ENCODE measurements at regions not wholly inside any gene's neighbourhood (a gene's known extent, or its start where the extent isn't known, plus 50 kb on each side); places are given as distances from the start of the nearest gene placed in this dataset.

DNA sequence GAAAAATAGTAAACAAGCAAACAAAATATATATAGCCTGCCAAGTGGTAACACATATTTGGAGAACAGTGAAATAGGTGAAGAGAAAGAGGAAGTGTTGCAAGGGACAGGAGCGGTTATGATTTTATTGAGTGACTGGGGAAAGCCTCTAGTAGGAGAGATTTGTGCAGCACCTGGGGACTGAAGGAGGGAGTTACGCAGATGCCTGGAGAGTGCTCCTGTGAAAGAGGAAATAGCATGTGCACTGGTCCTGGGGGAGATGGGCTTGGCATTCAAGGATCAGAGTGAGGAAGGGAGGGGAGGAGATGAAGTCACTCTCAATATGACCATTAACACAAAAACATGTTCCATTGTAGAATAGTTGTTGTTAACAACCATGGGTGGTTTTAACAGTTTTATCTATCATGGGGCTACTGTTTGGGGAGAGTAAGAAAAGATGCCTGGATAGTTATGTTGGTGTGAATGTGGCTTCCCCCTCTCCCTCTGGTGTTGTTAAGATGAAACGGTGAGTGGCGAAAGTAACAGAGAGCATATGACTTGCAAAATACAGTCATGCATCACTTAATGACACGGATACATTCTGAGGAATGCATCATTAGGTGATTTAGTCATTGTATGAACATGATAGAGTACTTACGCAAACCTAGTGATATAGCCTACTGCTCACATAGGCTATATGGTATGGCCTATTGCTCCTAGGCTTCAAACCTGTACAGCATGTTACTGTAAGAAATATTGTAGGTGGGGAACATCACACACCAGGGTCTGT, 251.7 kb upstream of the ARGLU1 start:
- no peak for DNase-seq

DNA sequence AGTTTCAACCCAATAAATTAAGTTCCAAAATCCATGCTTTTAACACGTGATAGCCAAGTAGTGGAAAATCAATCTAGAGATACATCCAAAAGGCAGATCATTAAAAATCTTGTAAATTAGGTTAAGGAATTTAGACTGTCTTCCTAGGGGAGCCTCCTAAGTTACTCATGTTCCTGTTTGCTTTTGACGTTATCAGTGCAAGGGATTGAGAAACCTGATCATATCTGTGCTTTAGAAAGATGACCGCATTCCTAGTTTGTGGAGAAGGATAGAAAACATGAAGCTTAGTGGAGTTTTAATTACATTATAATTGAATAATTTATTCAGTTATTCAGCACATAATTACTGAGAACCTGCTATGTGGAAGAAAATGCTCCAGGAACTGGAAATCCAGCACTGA, 251.0 kb upstream of the ARGLU1 start:
- DNase-seq: no peak

- no peak for DNase-seq
Measured at GRCh38 chr13:106815545-106815944, 247.6 kb upstream of the ARGLU1 start.

DNA sequence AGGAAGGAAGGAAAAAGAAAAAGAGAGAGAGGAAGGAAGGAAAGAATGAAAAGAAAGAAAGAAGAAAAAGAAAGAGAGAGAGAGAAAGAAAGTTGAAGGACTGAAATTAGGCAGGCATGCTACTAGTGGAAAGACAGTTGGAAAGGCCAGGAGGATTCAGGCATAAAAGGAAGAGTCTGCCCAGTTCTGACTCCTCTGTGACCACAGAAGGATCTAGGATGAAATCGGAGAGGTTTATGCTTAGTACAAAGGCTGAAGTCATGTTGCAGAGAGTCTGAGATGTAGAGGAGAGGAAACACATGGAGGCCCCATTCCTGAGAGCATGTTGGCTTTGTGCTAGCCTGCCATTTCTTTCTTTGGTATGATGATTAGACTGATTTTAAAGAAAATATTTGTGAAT, 246.5 kb upstream of the ARGLU1 start:
- no peak for DNase-seq

GRCh38 chr13:106810069-106810468, 242.1 kb upstream of the ARGLU1 start:
- DNase-seq: no peak

DNA sequence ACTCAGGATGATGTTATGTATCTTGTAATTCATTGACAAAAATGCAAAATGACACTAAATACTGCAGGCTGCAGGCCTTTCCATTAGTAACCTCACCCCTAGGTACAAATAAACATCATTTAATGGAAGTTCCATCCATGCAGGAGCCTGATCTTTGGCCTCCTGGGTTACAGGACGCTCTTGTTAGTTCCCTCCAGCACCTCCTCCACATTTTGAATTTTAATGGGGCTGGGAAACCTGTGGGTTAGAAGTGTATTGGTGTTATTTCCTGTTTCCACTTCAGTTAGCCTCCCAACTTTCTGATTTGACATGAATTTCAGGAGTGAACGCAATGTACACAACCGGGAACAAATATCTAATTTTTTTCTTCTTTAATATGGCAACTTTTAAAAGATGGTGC, 237.1 kb upstream of the ARGLU1 start:
- no peak for DNase-seq

- no peak for DNase-seq
Measured at GRCh38 chr13:106802917-106803316, 235.0 kb upstream of the ARGLU1 start.

GRCh38 chr13:106799781-106800335, 231.9 kb upstream of the ARGLU1 start:
- DNase-seq: no peak

DNA sequence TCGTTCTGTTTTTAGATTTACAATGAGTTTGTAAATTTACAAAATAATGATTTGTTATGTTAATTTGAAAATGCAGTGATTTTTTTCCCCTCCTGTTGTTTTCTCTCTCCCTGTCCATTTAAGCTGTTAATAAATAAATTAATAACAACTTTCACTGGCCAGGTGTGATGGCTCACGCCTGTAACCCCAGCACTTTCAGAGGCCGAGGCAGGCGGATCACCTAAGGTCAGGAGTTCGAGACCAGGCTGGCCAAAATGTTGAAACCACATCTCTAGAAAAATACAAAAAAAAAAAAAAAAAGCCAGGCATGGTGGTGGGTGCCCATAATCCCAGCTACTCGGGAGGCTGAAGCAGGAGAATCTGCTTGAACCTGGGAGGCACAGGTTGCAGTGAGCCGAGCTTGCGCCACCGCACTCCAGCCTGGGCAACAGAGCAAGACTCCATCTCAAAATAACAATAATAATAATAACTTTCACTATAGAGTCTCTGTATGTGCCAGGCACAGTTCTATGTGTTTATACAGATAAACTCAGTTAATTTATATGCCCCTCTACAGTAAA, 229.2 kb upstream of the ARGLU1 start:
- no peak for DNase-seq

DNA sequence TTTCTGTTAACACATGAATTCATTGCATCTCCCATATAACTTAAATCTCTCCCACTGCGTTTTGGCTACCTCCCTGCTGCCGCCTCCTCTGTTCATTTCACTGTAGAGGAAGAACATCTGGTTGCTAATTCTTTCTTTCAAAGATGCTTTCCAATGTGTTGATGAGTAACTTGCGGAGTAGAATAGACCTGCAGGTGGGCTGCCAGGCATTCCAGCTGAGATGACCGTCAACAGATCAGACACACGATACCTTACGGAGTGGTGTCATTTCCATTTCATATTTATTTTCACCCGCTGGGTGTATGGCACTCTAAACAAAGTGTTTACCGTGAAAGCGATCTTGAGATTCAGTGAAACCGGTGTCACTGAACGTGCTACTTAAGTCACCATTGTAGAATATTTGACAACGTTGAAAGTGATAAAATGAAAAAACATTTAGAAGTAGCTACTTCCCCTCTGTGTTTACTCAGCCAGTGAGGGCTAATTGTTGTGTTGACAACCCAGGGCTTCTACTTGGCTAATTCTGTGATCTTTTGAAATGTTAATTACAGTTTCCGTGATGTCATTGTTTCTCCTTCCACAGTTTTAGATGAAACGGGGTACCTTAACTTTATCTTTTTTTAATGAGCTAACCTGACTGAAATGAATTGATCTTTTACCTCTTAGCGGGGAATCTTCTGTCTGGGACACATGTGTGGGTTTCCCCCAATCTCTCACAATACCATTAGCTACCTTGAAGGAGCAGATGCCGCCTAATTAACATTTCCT, 228.5 kb upstream of the ARGLU1 start:
- peak; percentile 44 for DNase-seq

DNA sequence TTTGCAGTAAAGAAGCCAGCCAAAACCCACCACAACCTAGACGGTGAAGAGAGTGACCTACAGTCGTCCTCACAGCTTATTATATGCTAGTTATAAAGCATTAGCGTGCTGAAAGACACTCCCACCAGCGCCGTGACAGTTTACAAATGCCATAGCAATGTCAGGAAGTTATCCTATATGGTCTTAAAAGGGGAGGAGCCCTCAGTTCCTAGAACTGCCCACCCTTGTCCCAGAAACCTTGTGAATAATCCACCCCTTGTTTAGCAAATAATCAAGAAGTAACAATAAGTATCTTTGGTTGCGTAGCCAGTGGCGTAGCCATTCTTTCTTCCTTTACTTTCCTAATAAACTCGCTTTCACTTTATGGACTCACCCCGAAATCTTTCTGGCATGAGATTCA, 227.9 kb upstream of the ARGLU1 start:
- no peak for DNase-seq

GRCh38 chr13:106794117-106794516, 226.2 kb upstream of the ARGLU1 start:
- DNase-seq: no peak

- DNase-seq: no peak
Measured at GRCh38 chr13:106789911-106790310, 222.0 kb upstream of the ARGLU1 start.

DNA sequence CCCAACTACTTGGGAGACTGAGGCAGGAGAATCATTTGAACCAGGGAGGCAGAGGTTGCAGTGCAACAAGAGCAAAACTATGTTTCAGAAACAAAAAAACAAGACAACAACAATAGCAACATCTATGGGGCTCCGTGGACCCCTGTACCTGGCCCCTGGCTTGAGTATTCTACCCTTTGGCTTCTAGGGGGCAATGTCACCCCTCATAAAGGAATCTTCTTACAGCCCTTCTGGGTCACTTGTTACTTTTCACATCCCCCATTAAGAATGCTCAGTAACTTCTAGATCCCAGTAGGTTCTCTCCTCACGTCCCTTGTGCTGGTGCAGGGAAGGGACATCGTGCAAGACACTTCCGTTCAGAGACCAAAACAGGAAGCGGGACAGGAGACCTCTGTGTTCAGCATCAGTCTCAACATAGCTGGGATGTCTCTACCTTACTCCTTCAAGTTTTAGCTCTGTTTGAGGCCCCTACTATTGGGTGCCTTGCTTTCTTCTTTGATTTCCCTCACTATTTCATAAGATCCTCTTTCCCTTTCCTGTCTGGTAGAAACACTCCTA, 218.1 kb upstream of the ARGLU1 start:
- DNase-seq: no peak

GRCh38 chr13:106774621-106775020, 206.7 kb upstream of the ARGLU1 start:
- DNase-seq: no peak

- no peak for DNase-seq
Measured at GRCh38 chr13:106772006-106772601, 204.2 kb upstream of the ARGLU1 start.

DNA sequence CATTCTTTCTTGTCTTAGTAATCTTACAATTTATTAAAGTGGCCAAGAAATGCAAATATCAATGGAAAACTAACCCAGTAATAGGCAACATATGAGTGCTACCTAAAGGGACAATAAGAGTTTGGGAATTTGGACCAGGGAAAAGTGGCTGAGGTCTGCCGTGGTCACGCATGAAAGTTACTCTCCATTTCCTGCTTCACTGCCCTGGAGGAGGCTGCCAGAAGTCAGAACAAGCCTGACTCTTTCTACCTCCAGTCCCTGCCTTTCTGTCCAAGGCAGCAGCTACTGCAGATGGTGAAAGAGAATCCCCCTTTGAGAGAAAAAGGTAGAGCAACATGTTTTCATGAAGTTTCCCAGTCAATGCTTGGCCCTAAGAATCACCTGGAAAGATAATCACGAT, 201.1 kb upstream of the ARGLU1 start:
- DNase-seq: no peak

DNA sequence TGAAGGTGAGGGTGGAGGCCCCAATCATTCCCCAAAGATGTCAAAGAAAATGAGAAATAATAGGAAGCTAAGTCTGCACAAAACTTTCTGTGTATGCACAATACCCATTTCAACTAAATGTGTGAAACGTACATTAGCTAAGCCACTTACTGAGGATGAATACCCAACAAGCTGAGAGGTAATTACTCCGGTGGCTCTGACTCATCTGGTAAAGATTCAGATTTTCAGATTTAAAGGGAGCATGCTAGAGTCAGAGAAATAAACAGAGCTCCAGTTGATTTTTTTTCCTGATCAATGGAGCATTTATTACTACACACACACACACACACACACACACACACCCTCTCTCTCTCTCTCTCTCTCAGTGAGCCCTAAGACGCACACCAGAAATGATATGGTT, 194.8 kb upstream of the ARGLU1 start:
- no peak for DNase-seq

- no peak for DNase-seq
Measured at GRCh38 chr13:106756446-106756845, 188.5 kb upstream of the ARGLU1 start.

- DNase-seq: no peak
Measured at GRCh38 chr13:106755542-106755941, 187.6 kb upstream of the ARGLU1 start.

DNA sequence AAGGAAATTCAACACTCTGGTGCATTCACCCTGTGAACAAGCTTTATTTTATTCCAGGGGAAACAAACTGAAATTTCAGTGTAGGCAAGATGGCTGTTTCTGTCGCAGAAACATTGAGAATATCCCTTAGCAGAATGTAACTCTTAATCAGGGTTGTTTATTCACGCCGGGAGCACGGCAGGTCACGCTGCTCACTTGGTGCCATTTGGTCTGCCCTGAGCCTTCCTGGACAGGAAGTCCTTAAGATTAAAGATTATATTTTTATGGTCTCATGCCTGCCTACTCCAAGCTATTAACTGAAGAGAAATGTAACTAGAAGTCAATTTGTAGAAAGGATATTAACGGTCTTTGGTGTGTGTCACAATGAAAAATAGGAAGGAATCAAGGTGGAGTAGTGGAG, 185.3 kb upstream of the ARGLU1 start:
- no peak for DNase-seq

- DNase-seq: no peak
Measured at GRCh38 chr13:106752584-106753170, 184.7 kb upstream of the ARGLU1 start.

DNA sequence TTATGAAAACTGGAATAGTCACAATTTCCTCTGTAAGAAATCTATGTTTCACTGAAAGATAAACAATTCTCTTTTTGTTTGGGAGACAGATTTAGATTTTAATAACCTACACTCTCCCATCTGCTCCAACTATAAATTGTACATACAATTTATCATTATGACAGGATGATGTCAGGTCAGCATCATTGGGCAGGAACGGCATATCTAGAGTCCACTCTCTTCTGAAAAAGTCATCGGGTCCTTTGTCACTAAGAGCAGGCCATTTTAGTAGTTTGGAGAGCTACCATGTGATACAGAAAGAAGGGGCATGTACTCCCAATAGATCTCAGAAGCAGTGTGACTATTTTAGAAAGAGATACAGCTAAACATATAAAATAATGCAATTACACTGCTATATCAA, 180.8 kb upstream of the ARGLU1 start:
- DNase-seq: no peak

All from NCI-H187 treated with DMSO at 0.1 percent for 48 hours (cell line).